Activated CD8-positive, alpha-beta T cell treated with anti-CD3 and anti-CD28 coated beads, Interleukin-2, amount 10 ng/mL, durations not matched to agents 7 days and 5 days (primary cell): ENCODE measurements at regions not wholly inside any gene's neighbourhood (a gene's known extent, or its start where the extent isn't known, plus 50 kb on each side); places are given as distances from the start of the nearest gene placed in this dataset.

ENCODE experiments used
- ATAC-seq: fragments of 150-1000 bp; cut with Tn5 transposase; one replicate; pipeline ENCODE4 v1.10.0; 2021; ENCODE audit warnings: moderate library complexity
- CTCF ChIA-PET: fragments of 350-600 bp; sonication (Branson Sonifier 250); formaldehyde crosslinking; loops from one replicate; lab custom pipeline; 2021; ENCODE audit warnings: antibody characterized with exemption; lab: Charles Lee
- POLR2A ChIA-PET: fragments of 350-600 bp; sonication (Branson Sonifier 250); formaldehyde crosslinking; loops from one replicate; lab custom pipeline; 2021; ENCODE audit warnings: antibody characterized with exemption; lab: Charles Lee
- DNase-seq: peaks from one replicate; pipeline ENCODE4 v3.0.0-alpha.2; 2020
- H3K27ac Mint-ChIP-seq: one replicate; pipeline ENCODE4 v1.8.0; 2021; ENCODE audit warnings: mild to moderate bottlenecking, mixed read lengths
- H3K27me3 Mint-ChIP-seq: one replicate; pipeline ENCODE4 v1.8.0; 2021; ENCODE audit warnings: low read depth, mixed read lengths
- H3K36me3 Mint-ChIP-seq: one replicate; pipeline ENCODE4 v1.8.0; 2021; ENCODE audit warnings: low read depth, mixed read lengths
- H3K4me1 Mint-ChIP-seq: one replicate; pipeline ENCODE4 v1.8.0; 2021; ENCODE audit warnings: low read depth, mixed read lengths
- H3K4me3 Mint-ChIP-seq: one replicate; pipeline ENCODE4 v1.8.0; 2021; ENCODE audit warnings: mild to moderate bottlenecking, mixed read lengths
- H3K9me3 Mint-ChIP-seq: one replicate; pipeline ENCODE4 v1.8.0; 2022; ENCODE audit warnings: mixed read lengths; ENCODE audit not compliant: insufficient read depth

DNA sequence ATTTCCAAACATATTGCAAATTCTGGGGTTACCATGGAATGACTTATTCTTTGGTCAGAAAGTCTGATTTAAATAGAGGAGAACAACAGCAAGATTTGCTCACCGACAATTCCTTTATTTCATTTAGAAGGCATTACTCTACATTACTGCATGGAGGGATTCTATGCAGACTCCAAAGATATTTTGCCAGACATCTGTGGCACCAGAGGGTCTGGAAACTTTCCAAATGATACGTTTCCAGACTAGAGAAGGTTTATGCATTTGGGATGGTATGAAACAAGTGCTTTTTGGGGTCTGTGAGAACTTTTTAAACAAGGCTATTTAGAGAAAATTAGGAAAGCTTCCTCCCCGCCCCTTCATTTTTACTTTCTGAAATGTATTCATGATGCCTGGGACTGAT lies 125.3 kb downstream of the SAMD9 start:
- ATAC-seq = no peak
- CTCF ChIA-PET = no interaction called here

DNA sequence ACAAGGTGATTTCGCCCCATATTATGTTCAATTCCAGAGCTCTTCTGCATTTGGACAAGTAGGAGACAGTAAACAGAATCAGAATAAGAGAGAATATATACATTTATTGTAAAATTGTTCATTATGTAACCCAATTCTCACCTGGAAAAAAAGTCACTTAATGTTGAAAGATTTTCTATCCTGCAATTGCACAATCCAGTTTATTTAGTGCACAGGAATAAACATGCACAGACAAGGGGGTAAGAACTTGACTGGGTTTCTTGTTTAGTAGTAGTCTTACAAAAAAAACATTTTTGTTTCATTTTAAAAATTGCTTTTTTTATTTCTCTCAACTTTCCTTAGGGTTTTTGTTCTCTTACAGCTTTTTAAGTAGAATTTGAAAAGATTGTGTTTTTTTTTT lies 126.6 kb downstream of the SAMD9 start:
- H3K27ac Mint-ChIP-seq = no peak overlapping the region
- CTCF ChIA-PET = no interaction called here
- peaks cover 3% of the 10 kb centered on the region for H3K27me3 Mint-ChIP-seq
- no peak for ATAC-seq
- H3K9me3 Mint-ChIP-seq = no peaks in the 10 kb centered on the region
- H3K4me3 Mint-ChIP-seq = no peak overlapping the region
- no peaks in the 10 kb centered on the region for H3K4me1 Mint-ChIP-seq
- POLR2A ChIA-PET = no interaction called here
- DNase-seq = no peak
- H3K36me3 Mint-ChIP-seq = no peaks in the 10 kb centered on the region

More for the DNA sequence above, 125.3 kb downstream of the SAMD9 start:
- Mint-ChIP-seq H3K4me3 (no peak overlapping the region), H3K9me3 (no peaks in the 10 kb centered on the region), H3K4me1 (no peaks in the 10 kb centered on the region), H3K27ac (no peak overlapping the region), H3K36me3 (no peaks in the 10 kb centered on the region), H3K27me3 (peaks cover 3% of the 10 kb centered on the region)
- POLR2A ChIA-PET = no interaction called here
- DNase-seq = no peak

DNA sequence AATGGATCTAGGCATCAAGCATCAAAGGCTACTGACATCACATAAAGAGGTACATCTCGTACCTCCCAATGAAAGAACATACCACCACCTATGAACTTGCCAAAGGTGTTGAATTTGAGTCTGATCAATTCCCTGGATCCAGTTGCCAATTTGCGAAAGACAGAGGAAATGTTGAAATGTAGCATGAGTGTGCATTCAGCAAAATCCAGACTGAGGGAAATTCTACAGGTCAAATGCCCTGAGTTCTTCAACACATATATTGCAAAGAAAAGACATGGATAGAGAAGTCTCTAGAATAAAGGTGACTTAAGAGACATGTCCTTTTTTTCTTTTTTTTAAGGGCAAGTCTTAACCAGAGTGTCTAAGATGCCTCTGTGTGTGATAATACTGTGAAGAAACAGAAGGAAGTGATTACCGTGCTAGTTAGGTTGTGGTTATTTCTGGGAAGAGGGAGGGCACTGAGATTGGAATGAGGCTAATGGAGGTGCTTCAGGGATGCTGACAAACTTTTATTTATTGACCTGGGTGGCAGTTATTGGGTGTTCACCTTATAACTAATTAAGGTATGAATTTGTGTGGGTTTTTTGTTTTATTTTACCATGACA lies 128.7 kb downstream of the SAMD9 start:
- H3K36me3 Mint-ChIP-seq = no peaks in the 10 kb centered on the region
- ChIA-PET CTCF (no interaction called here), POLR2A (no interaction called here)
- peaks cover 3% of the 10 kb centered on the region for H3K27me3 Mint-ChIP-seq
- H3K4me1 Mint-ChIP-seq = no peaks in the 10 kb centered on the region
- H3K27ac Mint-ChIP-seq = no peak overlapping the region
- no peak for ATAC-seq
- H3K9me3 Mint-ChIP-seq = no peaks in the 10 kb centered on the region
- H3K4me3 Mint-ChIP-seq = no peak overlapping the region
- DNase-seq = no peak

DNA sequence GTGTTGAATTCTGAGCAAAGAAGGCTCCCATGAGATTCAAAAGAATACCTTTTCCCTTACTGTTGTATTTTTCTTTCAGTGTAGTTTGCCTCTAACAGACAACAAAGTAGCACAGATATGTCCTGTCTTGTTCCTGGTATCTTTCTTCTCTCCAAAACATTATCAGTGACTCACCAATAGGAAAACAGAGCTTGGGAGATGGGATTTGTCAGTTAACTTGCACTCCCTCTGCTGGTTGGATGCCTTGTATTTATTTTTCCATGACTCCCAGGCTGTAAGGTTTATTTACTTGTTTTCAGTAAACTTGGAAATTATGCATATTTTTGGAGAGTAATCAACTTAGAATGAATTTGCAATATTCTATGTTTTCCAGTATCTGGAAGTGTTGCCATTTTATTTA lies 129.7 kb downstream of the SAMD9 start:
- ATAC-seq (no peak), DNase-seq (no peak)
- CTCF ChIA-PET = interaction anchor here (1.6 kb wide), 1 partner anchor 49 kb away, joined by 3 read pairs; no protein-coding TSS in a partner anchor
- Mint-ChIP-seq H3K9me3 (no peaks in the 10 kb centered on the region), H3K4me1 (no peaks in the 10 kb centered on the region), H3K27ac (no peak overlapping the region), H3K4me3 (no peak overlapping the region), H3K36me3 (no peaks in the 10 kb centered on the region), H3K27me3 (no peaks in the 10 kb centered on the region)
- POLR2A ChIA-PET = no interaction called here

DNA sequence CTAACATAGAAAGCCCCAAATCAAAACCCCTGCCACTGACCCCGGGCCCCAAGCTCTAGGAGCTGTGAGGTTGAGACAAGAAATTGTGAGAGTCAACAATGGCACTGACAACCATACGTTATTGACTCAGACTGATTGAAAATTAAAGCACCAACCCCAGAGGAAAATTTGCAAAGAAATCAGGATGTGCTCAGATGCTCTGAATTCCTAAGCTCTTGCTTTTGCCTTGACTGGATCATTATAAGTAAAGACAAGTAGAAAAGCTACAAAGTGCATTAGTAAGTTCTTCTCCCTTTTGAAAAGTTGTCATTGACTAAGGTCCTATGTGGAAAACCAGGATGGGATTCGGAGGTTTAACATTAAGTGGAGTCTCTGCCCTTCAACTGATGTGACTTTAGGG lies 130.2 kb downstream of the SAMD9 start:
- Mint-ChIP-seq H3K36me3 (no peaks in the 10 kb centered on the region), H3K27ac (no peak overlapping the region), H3K4me3 (no peak overlapping the region), H3K9me3 (no peaks in the 10 kb centered on the region), H3K27me3 (no peaks in the 10 kb centered on the region), H3K4me1 (no peaks in the 10 kb centered on the region)
- no peak for DNase-seq
- CTCF ChIA-PET = interaction anchor here (1.6 kb wide), 1 partner anchor 49 kb away, joined by 3 read pairs; no protein-coding TSS in a partner anchor
- no peak for ATAC-seq
- POLR2A ChIA-PET = no interaction called here

DNA sequence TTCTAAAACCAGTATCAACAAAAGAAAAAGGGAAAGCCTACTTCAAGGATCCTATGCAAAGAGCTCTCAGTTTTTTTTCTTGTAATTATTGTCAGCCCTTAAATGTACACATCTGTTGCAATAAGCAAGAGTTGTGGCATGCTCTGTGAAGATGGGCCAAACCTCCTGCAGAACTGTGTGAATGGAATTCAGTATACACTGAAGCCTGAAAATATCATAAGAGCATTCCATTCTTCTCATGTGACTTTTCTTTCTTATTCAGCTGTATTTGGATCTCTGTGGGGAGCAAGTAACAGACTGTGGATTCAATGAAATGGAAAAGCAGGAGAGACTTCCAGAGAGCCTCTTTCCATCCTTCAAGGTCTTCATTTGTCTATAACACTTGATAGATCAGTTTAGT lies 130.7 kb downstream of the SAMD9 start:
- POLR2A ChIA-PET = interaction anchor here (0.6 kb wide), 1 partner anchor 38 kb away, joined by 3 read pairs; no protein-coding TSS in a partner anchor
- Mint-ChIP-seq H3K9me3 (no peaks in the 10 kb centered on the region), H3K27ac (no peak overlapping the region)

DNA sequence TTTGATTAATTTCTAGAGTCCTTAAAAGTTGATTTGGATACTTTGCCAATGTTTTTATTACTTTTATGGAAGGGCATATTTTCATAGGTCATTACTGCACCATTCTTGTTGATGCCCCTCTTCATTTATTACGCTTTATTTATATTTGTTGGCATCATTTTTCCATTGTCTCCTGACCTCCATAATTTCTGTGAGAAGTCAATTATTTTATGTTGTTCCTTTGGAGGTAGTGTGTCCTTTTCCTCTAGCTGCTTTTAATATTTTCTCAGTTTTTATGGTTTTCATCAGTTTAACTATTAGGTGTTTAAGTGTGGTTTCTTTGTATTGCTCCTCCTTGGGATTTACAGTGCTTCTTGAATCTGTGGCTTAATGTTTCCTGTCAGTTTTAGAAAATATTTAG lies 134.9 kb downstream of the SAMD9 start:
- Mint-ChIP-seq H3K27ac (no peak overlapping the region), H3K4me1 (no peaks in the 10 kb centered on the region), H3K27me3 (no peaks in the 10 kb centered on the region), H3K36me3 (peaks cover 5% of the 10 kb centered on the region), H3K4me3 (no peak overlapping the region), H3K9me3 (peaks cover under 1% of the 10 kb centered on the region)
- no peak for DNase-seq
- ChIA-PET POLR2A (interaction anchor here (0.6 kb wide), 1 partner anchor 1929 kb away, joined by 3 read pairs; no protein-coding TSS in a partner anchor), CTCF (no interaction called here)
- no peak for ATAC-seq

More for the DNA sequence above, 130.7 kb downstream of the SAMD9 start:
- ATAC-seq (no peak), DNase-seq (no peak)
- CTCF ChIA-PET = interaction anchor here (1.6 kb wide), 1 partner anchor 50 kb away, joined by 3 read pairs; no protein-coding TSS in a partner anchor
- H3K4me3 Mint-ChIP-seq = no peak overlapping the region
- no peaks in the 10 kb centered on the region for H3K4me1 Mint-ChIP-seq
- H3K36me3 Mint-ChIP-seq = no peaks in the 10 kb centered on the region
- H3K27me3 Mint-ChIP-seq = no peaks in the 10 kb centered on the region

DNA sequence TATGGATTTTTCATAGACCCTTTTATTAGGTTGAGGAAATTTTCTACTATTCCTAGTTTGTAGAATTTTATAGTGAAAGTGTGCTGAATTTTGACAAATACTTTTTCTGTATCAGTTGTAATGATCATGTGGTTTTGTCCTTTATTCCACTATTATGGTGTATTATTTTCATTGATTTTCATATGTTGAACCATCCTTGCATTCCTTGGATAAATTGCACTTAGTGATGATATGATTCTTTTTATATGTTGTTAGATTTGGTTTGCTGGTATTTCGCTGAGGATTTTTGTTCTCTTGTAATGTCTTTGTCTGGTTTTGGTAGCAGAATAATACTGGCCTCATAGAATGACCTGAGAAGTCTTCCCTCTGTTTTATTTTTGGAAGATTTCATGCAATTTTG lies 140.6 kb upstream of the CDK6 start:
- Mint-ChIP-seq H3K4me1 (peaks cover 17% of the 10 kb centered on the region), H3K9me3 (peaks cover 21% of the 10 kb centered on the region), H3K36me3 (peaks cover 25% of the 10 kb centered on the region), H3K27me3 (no peaks in the 10 kb centered on the region), H3K4me3 (no peak overlapping the region), H3K27ac (no peak overlapping the region)
- POLR2A ChIA-PET = no interaction called here
- ATAC-seq (no peak), DNase-seq (no peak)
- CTCF ChIA-PET = no interaction called here

DNA sequence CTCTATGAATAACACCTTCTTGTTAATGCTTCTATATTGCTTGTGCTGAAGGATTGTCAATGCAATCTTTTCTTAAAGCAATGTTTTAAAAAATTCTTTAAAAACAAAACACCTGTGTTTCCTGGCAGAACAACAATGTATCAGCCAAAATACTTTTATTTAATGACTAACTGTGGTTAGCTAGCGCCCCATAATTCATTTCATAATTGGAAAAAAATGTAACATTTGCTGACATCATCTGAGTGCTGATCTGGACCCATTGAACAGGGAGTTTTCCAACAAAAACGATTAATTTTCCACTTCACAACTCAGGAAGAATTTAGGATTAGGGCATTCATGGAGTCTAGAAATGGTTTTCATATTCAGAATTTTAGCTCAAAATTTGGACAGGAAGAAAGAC lies 137.6 kb upstream of the CDK6 start:
- peaks cover 17% of the 10 kb centered on the region for H3K4me1 Mint-ChIP-seq
- H3K4me3 Mint-ChIP-seq = no peak overlapping the region
- H3K27me3 Mint-ChIP-seq = no peaks in the 10 kb centered on the region
- DNase-seq = no peak
- H3K27ac Mint-ChIP-seq = no peak overlapping the region
- ChIA-PET CTCF (interaction anchor here (1.0 kb wide), 1 partner anchor 9 kb away, joined by 3 read pairs; no protein-coding TSS in a partner anchor), POLR2A (interaction anchor here (0.6 kb wide), 1 partner anchor 100 kb away, joined by 3 read pairs; no protein-coding TSS in a partner anchor)
- H3K36me3 Mint-ChIP-seq = peaks cover 27% of the 10 kb centered on the region
- ATAC-seq = no peak
- peaks cover 21% of the 10 kb centered on the region for H3K9me3 Mint-ChIP-seq

DNA sequence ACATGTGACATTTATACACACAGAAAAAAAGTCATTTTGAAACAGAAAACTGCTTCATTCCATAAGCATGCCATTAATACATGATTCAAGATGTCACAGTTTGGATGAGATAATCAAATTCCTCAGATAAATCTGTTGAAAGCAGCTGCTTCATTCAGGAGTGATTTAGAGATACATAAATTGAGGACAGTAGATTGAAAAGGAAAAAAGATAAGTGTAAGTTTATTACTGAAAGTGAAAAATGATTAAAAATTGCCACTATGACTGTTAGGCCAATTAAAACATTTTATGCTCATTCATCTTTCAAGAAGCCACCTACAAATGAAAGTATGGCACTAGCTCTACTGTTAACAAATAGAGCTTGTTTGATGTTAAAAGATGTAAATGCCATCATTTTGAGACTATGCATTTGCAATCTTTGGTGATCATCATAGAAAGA lies 136.9 kb upstream of the CDK6 start:
- no peaks in the 10 kb centered on the region for H3K27me3 Mint-ChIP-seq
- CTCF ChIA-PET = no interaction called here
- no peak overlapping the region for H3K27ac Mint-ChIP-seq
- H3K36me3 Mint-ChIP-seq = peaks cover 23% of the 10 kb centered on the region
- POLR2A ChIA-PET = no interaction called here
- ATAC-seq = no peak
- peaks cover 17% of the 10 kb centered on the region for H3K4me1 Mint-ChIP-seq
- no peak overlapping the region for H3K4me3 Mint-ChIP-seq
- H3K9me3 Mint-ChIP-seq = peaks cover 21% of the 10 kb centered on the region
- DNase-seq = no peak

DNA sequence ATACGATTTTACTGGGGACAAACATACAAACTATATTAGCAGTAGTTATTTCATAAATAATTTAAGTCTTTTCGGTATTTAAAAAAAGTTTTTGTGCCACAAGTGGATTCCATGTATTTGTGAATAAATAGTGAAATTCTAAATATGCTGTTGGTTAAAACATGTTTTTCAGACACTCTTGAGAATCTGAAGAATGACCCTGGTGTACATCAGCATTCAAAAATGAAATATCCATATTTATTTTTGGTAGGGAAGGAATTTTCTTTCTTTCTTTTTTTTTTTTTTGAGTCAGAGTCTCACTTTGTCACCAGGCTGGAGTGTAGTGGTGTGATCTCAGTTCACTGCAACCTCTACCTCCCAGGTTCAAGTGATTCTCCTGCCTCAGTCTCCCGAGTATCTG lies 136.1 kb upstream of the CDK6 start:
- ChIA-PET CTCF (no interaction called here), POLR2A (no interaction called here)
- no peak overlapping the region for H3K4me3 Mint-ChIP-seq
- no peak for DNase-seq
- no peak for ATAC-seq
- H3K27me3 Mint-ChIP-seq = no peaks in the 10 kb centered on the region
- H3K9me3 Mint-ChIP-seq = peaks cover 15% of the 10 kb centered on the region
- peaks cover 17% of the 10 kb centered on the region for H3K4me1 Mint-ChIP-seq
- H3K36me3 Mint-ChIP-seq = peaks cover 18% of the 10 kb centered on the region
- H3K27ac Mint-ChIP-seq = no peak overlapping the region

DNA sequence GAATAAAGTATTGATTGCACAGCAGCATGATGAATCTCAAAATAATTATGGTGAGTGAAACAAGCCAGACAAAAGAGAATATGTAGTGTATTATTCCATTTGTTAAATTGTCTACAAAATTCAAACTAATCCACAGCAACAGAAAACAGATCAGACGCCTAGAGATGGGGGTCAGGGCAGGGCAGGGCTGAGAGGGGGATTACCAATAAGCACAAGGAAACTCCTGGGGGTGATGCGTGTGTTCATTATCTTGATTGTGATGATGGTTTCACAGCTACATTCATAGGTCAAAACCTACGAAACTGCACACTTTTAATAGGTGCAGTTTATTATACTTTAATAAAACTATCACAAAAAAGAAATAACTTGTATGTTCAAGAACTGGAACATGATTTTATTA lies 132.7 kb upstream of the CDK6 start:
- Mint-ChIP-seq H3K27me3 (no peaks in the 10 kb centered on the region), H3K4me3 (no peak overlapping the region), H3K27ac (no peak overlapping the region), H3K9me3 (no peaks in the 10 kb centered on the region), H3K36me3 (peaks cover 2% of the 10 kb centered on the region), H3K4me1 (no peaks in the 10 kb centered on the region)
- DNase-seq = no peak
- no peak for ATAC-seq
- ChIA-PET POLR2A (no interaction called here), CTCF (no interaction called here)
